Choroid plexus epithelial cell (primary cell): ENCODE measurements at regions not wholly inside any gene's neighbourhood (a gene's known extent, or its start where the extent isn't known, plus 50 kb on each side); places are given as distances from the start of the nearest gene placed in this dataset.

Experiments used
- DNase-seq: peaks from one replicate; pipeline ENCODE4 v3.0.0-alpha.2; 2010; ENCODE audit warnings: low read depth
- H3K4me3 ChIP-seq: 2 replicates; pipeline ENCODE4 v1.5.1; 2011; ENCODE audit warnings: low read depth, mild to moderate bottlenecking, control low read depth, low read length, moderate library complexity
- CTCF ChIP-seq: conservative IDR thresholded peaks from 2 replicates; pipeline ENCODE4 v1.5.1; 2011; ENCODE audit warnings: low read depth, mild to moderate bottlenecking, control low read depth, inconsistent platforms, low read length, moderate library complexity

GRCh38 chr1:217230412-217230811, 400.5 kb downstream of the GPATCH2 start:
- no peak overlapping the region for H3K4me3 ChIP-seq
- no peak for TF ChIP-seq CTCF
- DNase-seq, result no peak

GRCh38 chr1:217228689-217229088, 402.2 kb downstream of the GPATCH2 start:
- no peak for TF ChIP-seq CTCF
- no peak for DNase-seq
- no peak overlapping the region for H3K4me3 ChIP-seq

- TF ChIP-seq CTCF, result no peak
- no peak for DNase-seq
- H3K4me3 ChIP-seq, result no peak overlapping the region
Measured at GRCh38 chr1:217224201-217224600, 406.7 kb downstream of the GPATCH2 start.

- H3K4me3 ChIP-seq, result no peak overlapping the region
- TF ChIP-seq CTCF, result no peak
- DNase-seq, result no peak
Measured at GRCh38 chr1:217214551-217214950, 416.3 kb downstream of the GPATCH2 start.

- no peak for TF ChIP-seq CTCF
- no peak overlapping the region for H3K4me3 ChIP-seq
- no peak for DNase-seq
Measured at GRCh38 chr1:217211486-217211885, 419.4 kb downstream of the GPATCH2 start.

GRCh38 chr1:217205578-217205977, 425.3 kb downstream of the GPATCH2 start:
- H3K4me3 ChIP-seq, result no peak overlapping the region
- no peak for TF ChIP-seq CTCF
- no peak for DNase-seq

GRCh38 chr1:217196616-217197015, 434.3 kb downstream of the GPATCH2 start:
- H3K4me3 ChIP-seq, result no peak overlapping the region
- no peak for TF ChIP-seq CTCF
- no peak for DNase-seq
